NCI-H1436 treated with DMSO at 0.1 percent for 48 hours (cell line): ENCODE measurements at regions not wholly inside any gene's neighbourhood (a gene's known extent, or its start where the extent isn't known, plus 50 kb on each side); places are given as distances from the start of the nearest gene placed in this dataset.

Source experiments
- DNase-seq: peaks from one replicate; lab custom pipeline; 2025; lab: John Stamatoyannopoulos, UW

- no peak for DNase-seq
Observed at GRCh38 chr4:126682250-126682649, 950.5 kb upstream of the INTU start.

- DNase-seq: no peak
Observed at GRCh38 chr4:126686491-126686890, 946.3 kb upstream of the INTU start.

GRCh38 chr4:126687655-126688358 is 945.0 kb upstream of the INTU start:
- no peak for DNase-seq

DNA sequence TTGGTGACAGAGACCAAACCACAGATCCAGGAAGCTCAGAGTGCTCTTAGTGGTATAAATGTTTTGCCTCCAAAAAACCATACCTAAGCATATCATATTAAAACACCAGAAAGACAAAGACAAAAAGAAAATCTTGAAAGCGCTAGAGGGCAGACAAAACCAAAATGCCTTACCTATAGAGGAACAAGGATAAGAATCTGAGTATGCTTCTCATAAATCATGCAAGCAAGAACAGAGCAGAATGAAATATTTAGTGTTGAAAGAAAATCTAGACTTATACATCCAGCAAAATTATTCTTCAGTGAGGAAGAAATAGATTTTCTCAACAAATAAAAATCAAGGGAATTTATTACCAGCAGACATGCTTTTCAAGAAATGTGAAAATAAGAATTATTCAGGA is 941.0 kb upstream of the INTU start:
- DNase-seq: no peak

DNA sequence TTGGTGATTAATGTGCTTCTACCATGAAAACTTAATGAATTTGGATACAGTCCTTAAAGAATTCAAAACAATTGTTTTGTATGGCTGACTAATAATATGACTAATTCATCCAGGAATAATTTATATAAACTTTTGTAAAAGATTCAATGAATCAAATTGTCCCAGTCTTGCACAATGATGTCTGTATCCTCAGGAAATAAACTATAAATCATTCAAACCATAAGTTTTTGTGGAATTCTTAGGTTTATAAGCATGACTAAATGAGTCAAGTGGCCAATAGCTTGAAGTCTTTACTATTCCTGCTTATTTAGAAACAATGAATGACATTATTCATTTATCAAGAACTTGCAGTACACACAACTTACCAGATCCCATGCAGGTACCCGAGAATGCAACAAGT is 935.0 kb upstream of the INTU start:
- DNase-seq: no peak

- DNase-seq: no peak
Observed at GRCh38 chr4:126698224-126698623, 934.5 kb upstream of the INTU start.

DNA sequence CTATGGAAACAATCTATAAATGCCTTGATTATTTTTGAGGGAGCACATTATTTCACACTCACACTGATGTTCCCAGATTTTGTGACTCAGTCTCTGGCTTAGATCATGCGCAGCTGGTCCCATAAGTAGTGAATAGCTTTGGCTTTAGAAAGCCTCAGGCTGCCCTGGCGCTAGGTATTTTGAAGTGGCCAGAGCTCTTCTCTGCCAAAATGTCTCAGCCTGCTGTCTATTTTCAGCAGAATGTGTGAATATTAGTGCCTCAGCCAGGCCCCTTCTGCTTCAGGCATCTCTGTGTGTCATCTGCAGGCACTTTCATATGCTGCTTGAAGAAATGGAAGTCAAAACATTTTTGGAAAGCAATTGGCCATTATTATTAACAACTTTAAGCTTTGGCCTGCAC is 931.0 kb upstream of the INTU start:
- no peak for DNase-seq

DNA sequence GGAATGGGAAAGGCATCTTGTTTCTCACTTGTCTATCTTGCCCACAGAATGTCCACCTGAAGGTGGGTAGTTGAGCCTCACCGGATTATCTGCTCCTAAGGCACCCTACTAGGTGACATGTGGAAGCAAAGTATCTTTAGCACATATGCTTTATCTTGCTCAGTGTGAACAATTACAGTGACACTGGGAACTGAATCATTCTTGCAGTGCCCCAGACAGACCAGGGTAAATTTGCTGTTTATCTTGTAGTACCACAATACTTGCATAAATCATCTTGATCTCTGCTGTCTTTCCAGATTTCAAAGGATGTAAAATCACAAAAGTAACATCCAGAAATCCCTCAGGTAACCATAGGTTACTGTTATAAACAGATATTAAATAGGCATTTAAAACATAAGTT is 930.0 kb upstream of the INTU start:
- no peak for DNase-seq

GRCh38 chr4:126705266-126705665 is 927.5 kb upstream of the INTU start:
- no peak for DNase-seq

DNA sequence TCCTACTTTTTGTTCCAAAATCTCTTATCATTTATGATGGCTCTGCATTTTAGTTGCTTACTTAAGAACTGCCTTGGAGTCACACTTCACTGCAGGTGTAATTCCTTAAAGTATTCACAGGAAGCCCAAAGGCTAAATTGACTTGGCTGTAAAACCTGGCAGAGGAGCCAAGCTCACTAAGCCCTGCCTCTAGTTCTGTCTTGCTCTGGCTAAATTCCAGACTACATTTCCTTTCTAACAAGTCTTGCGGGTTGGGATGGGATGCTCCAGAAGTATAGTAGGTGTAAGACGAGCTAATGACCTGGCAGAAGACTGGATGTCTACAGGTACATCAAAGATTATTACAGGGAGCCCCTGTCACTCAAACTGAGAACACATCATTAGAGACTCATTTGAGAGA is 924.0 kb upstream of the INTU start:
- no peak for DNase-seq

- DNase-seq: no peak
Observed at GRCh38 chr4:126710935-126711334, 921.8 kb upstream of the INTU start.

DNA sequence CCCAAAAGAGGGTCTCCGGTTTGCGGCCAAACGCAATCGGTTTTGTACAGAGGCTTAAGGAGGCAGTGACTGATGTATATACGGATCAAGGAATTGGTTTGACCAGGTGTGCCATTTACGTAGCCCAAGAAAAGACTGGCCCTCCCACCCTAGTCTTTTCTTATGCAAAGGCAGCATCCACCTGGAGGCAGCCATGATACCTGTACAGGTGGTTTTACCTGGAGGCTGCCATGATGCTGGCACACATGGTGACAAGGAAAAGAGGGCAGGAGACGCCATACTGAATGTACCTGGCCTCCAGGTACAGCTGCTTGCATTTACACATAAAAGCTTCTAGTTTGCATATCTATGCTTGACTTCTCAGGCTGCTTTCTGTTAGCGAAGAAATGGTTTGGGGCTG is 917.7 kb upstream of the INTU start:
- no peak for DNase-seq

GRCh38 chr4:126715681-126716080 is 917.1 kb upstream of the INTU start:
- no peak for DNase-seq

GRCh38 chr4:126718136-126718535 is 914.6 kb upstream of the INTU start:
- no peak for DNase-seq

DNA sequence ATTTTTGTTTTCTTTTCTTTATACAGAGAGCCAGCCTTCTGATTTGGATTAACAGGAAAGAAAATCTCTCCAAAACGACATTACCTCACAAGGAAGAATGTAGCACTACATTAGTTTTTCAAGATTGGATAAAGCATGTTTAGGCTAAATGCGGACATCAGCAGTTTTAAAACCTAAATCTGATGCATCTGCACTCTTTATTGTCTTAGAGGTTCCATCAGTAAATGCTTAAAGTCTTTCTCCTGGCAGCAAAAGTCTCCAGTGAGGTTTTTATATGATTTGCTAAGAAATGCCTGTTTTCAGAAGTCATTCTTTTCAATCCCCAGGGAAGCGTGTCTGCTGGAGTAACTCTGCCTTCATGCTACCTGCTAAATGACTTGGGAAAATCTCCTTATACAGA is 912.9 kb upstream of the INTU start:
- no peak for DNase-seq

- DNase-seq: no peak
Observed at GRCh38 chr4:126725906-126726305, 906.9 kb upstream of the INTU start.

- DNase-seq: no peak
Observed at GRCh38 chr4:126727461-126727860, 905.3 kb upstream of the INTU start.

- no peak for DNase-seq
Observed at GRCh38 chr4:126731062-126731461, 901.7 kb upstream of the INTU start.

DNA sequence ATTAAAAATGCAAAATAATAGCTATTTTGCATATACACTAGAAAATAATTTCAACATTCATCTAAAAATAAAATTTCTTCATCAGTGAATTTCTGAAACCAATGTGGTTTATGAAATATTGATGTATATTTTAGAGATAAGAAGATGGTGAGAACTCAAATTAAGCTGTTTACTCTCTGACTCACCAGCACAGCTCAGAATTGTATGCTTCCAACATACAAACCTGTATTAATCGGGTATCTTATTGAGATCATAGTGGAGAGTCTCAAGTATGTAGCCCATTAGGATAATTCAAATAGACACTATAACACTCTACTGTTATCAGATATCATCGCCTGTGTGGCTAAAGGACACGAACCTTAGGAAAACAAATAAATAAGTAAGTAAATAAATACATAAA is 899.5 kb upstream of the INTU start:
- DNase-seq: no peak

GRCh38 chr4:126734465-126734864 is 898.3 kb upstream of the INTU start:
- DNase-seq: no peak

DNA sequence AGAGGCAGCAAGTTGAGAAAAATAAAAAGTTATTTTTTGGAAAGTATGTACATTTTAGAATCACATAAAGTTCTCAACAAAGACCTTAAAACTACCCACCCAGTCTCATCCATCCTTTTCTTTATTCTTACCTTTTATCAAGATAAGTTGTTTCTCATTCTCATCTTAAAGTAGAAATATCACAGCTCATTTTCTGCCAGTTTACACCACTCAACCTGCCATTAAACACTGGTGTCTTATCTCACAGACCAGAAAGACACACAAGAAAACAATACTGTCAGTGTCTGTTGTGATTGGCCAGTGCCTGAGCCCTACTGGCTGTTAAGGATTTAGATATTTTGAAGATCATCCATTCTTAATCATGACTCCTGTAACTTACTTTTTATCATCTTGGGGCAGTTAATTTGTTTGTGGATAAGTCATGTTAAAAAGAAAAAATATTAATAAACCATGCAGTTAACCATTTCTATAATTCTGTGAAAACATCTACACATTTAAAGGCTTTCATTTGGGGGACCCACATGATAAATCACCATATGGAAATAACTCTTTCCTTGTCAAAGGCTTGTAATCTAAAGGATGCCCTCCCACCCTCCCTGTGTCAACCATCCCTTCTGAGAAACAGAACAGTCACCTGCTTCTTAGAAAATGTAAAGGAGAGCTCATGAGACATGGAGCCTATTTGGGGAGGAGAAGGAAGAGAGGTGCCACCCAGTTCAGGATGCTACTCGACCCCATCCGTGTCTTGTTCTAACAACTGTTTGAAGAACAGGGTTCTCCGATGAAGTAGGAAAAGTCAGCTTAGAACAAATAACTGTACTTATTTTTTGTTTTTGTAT is 897.2 kb upstream of the INTU start:
- no peak for DNase-seq

DNA sequence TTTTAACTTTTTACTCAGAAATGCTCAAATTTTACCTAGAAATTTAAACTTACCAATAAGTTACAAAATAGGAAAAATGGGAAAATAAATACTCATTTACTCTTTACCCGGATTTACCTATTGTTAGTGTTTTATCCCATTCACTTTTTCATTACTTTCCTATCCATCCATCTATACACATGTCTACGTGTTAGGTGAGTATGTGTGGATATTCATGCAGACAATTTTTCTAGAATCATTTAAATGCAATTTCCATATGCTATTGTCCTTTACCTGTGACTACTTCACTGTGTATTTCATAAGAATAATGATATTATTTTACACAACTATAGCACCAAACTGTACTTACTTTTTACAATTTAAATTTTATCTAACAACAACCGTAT is 896.6 kb upstream of the INTU start:
- no peak for DNase-seq

GRCh38 chr4:126737899-126738526 is 894.7 kb upstream of the INTU start:
- no peak for DNase-seq
